HG03571 (cell line): ENCODE measurements at regions not wholly inside any gene's neighbourhood (a gene's known extent, or its start where the extent isn't known, plus 50 kb on each side); places are given as distances from the start of the nearest gene placed in this dataset.

Source experiments
- ATAC-seq: cut with Tn5 transposase; IDR thresholded peaks from one replicate; pipeline ENCODE4 v1.9.1; 2021; ENCODE audit not compliant: unreplicated experiment

- no peak for ATAC-seq
Measured at GRCh38 chr3:82311901-82312300, 550.5 kb upstream of the GBE1 start.

- ATAC-seq: no peak
Measured at GRCh38 chr3:82308755-82309154, 547.3 kb upstream of the GBE1 start.

- no peak for ATAC-seq
Measured at GRCh38 chr3:82306189-82306588, 544.7 kb upstream of the GBE1 start.

- no peak for ATAC-seq
Measured at GRCh38 chr3:82294609-82295008, 533.2 kb upstream of the GBE1 start.

GRCh38 chr3:82293867-82294266 lies 532.4 kb upstream of the GBE1 start:
- ATAC-seq: peak; percentile 83

GRCh38 chr3:82293435-82293834 lies 532.0 kb upstream of the GBE1 start:
- ATAC-seq: no peak

GRCh38 chr3:82287562-82287961 lies 526.1 kb upstream of the GBE1 start:
- ATAC-seq: no peak

- no peak for ATAC-seq
Measured at GRCh38 chr3:82281205-82281604, 519.8 kb upstream of the GBE1 start.

GRCh38 chr3:82276992-82277391 lies 515.5 kb upstream of the GBE1 start:
- no peak for ATAC-seq

GRCh38 chr3:82274897-82275296 lies 513.5 kb upstream of the GBE1 start:
- ATAC-seq: no peak

- no peak for ATAC-seq
Measured at GRCh38 chr3:82265747-82266146, 504.3 kb upstream of the GBE1 start.

GRCh38 chr3:82262193-82262592 lies 500.7 kb upstream of the GBE1 start:
- no peak for ATAC-seq

GRCh38 chr3:82261637-82262036 lies 500.2 kb upstream of the GBE1 start:
- ATAC-seq: no peak

GRCh38 chr3:82261013-82261412 lies 499.6 kb upstream of the GBE1 start:
- ATAC-seq: no peak

GRCh38 chr3:82259994-82260393 lies 498.5 kb upstream of the GBE1 start:
- no peak for ATAC-seq

- ATAC-seq: no peak
Measured at GRCh38 chr3:82240322-82240721, 478.9 kb upstream of the GBE1 start.

GRCh38 chr3:82236257-82236656 lies 474.8 kb upstream of the GBE1 start:
- ATAC-seq: no peak

- no peak for ATAC-seq
Measured at GRCh38 chr3:82229397-82229796, 468.0 kb upstream of the GBE1 start.

GRCh38 chr3:82224661-82225060 lies 463.2 kb upstream of the GBE1 start:
- no peak for ATAC-seq

- ATAC-seq: no peak
Measured at GRCh38 chr3:82222401-82222800, 461.0 kb upstream of the GBE1 start.

GRCh38 chr3:82217571-82217970 lies 456.1 kb upstream of the GBE1 start:
- ATAC-seq: no peak

- no peak for ATAC-seq
Measured at GRCh38 chr3:82208002-82208710, 446.7 kb upstream of the GBE1 start.

- no peak for ATAC-seq
Measured at GRCh38 chr3:82202269-82202668, 440.8 kb upstream of the GBE1 start.
